Mammary epithelial cell (primary cell): ENCODE measurements at regions not wholly inside any gene's neighbourhood (a gene's known extent, or its start where the extent isn't known, plus 50 kb on each side); places are given as distances from the start of the nearest gene placed in this dataset.

ENCODE experiments used
- CTCF ChIP-seq, 2 donors: IDR thresholded peaks in 1 of 2; conservative IDR thresholded peaks in 1 of 2; 2 replicates each; pipeline ENCODE4 v1.5.1; 2011 to 2012; ENCODE audit warnings: inconsistent platforms in 2 of 2, low read length in 2 of 2, mild to moderate bottlenecking in 2 of 2, control low read depth in 1 of 2, low read depth in 1 of 2; ENCODE audit not compliant: insufficient read depth in 1 of 2; ENCODE audit errors: extremely low read depth in 1 of 2
- EZH2 ChIP-seq: IDR thresholded peaks from 2 replicates; pipeline ENCODE4 v1.6.1; 2012; ENCODE audit warnings: low read length, inconsistent platforms, borderline replicate concordance

- TF ChIP-seq CTCF (conservative IDR thresholded peaks at IDR 0.05 in 1 of 2, IDR thresholded peaks at IDR 0.05 in 1 of 2; ENCODE audit: extremely low read depth in 1 of 2, insufficient read depth in 1 of 2, low read depth in 1 of 2, low read length in 2 of 2) (no peak), EZH2 (no peak)
Observed at GRCh38 chr13:84243340-84243739, 361.1 kb upstream of the SLITRK1 start.
